ENCODE measurements at regions not wholly inside any gene's neighbourhood (a gene's known extent, or its start where the extent isn't known, plus 50 kb on each side); places are given as distances from the start of the nearest gene placed in this dataset.

- TF ChIP-seq REST (IDR thresholded peaks at IDR 0.05; ENCODE audit: insufficient replicate concordance, low read depth) (no peak), POLR2AphosphoS5 (IDR thresholded peaks at IDR 0.05; ENCODE audit: low read depth) (no peak), CTCF (IDR thresholded peaks at IDR 0.05; ENCODE audit: insufficient read depth, low read length) (no peak)
Measured at GRCh38 chr1:185463433-185463832, 146.4 kb upstream of the IVNS1ABP start.

Data from HL-60 (cell line).